ENCODE measurements at regions not wholly inside any gene's neighbourhood (a gene's known extent, or its start where the extent isn't known, plus 50 kb on each side); places are given as distances from the start of the nearest gene placed in this dataset.

- DNase-seq: no peak
- H3K4me1 ChIP-seq: no peaks in the 10 kb centered on the region
- TF ChIP-seq CTCF (IDR thresholded peaks at IDR 0.05): no peak
- no peak for TF ChIP-seq POLR2A (IDR thresholded peaks at IDR 0.05)
- WGBS, 2 donors: 100% methylated on average over 1 of the region's 1 CpG
- no peaks in the 10 kb centered on the region for H3K9me3 ChIP-seq
- H3K27ac ChIP-seq: no peak overlapping the region
- no peak overlapping the region for H3K4me3 ChIP-seq
- H3K27me3 ChIP-seq: no peaks in the 10 kb centered on the region
- intact Hi-C loops (cut with DNase I; ENCODE audit: low total_unique reads): no loop called here
- H3K36me3 ChIP-seq (ENCODE audit: low read depth, missing control alignments): no peaks in the 10 kb centered on the region
Observed at GRCh38 chr5:144004751-144005150, 165.7 kb downstream of the YIPF5 start.

GRCh38 chr5:144009116-144009515 is 161.3 kb downstream of the YIPF5 start:
- no peak overlapping the region for H3K27ac ChIP-seq
- no peak overlapping the region for H3K4me3 ChIP-seq
- no peaks in the 10 kb centered on the region for H3K27me3 ChIP-seq
- H3K4me1 ChIP-seq: no peaks in the 10 kb centered on the region
- H3K36me3 ChIP-seq (ENCODE audit: low read depth, missing control alignments): no peaks in the 10 kb centered on the region
- intact Hi-C loops (cut with DNase I; ENCODE audit: low total_unique reads): no loop called here
- H3K9me3 ChIP-seq: no peaks in the 10 kb centered on the region
- DNase-seq: no peak
- no peak for TF ChIP-seq POLR2A (IDR thresholded peaks at IDR 0.05)
- TF ChIP-seq CTCF (IDR thresholded peaks at IDR 0.05): no peak

GRCh38 chr5:144011388-144011787 is 159.1 kb downstream of the YIPF5 start:
- Histone ChIP-seq H3K27ac (no peak overlapping the region), H3K4me1 (no peaks in the 10 kb centered on the region), H3K36me3 (ENCODE audit: low read depth, missing control alignments) (no peaks in the 10 kb centered on the region), H3K27me3 (no peaks in the 10 kb centered on the region), H3K9me3 (no peaks in the 10 kb centered on the region), H3K4me3 (no peak overlapping the region)
- intact Hi-C loops (cut with DNase I; ENCODE audit: low total_unique reads): no loop called here
- no peak for DNase-seq
- TF ChIP-seq POLR2A (IDR thresholded peaks at IDR 0.05) (no peak), CTCF (IDR thresholded peaks at IDR 0.05) (no peak)

- Histone ChIP-seq H3K27ac (no peak overlapping the region), H3K36me3 (ENCODE audit: low read depth, missing control alignments) (no peaks in the 10 kb centered on the region), H3K27me3 (no peaks in the 10 kb centered on the region), H3K9me3 (no peaks in the 10 kb centered on the region), H3K4me1 (no peaks in the 10 kb centered on the region), H3K4me3 (no peak overlapping the region)
- 92 to 94% methylated on average over 2 of the region's 2 CpGs for WGBS, 2 donors
- no peak for TF ChIP-seq CTCF (IDR thresholded peaks at IDR 0.05)
- no peak for DNase-seq
- intact Hi-C loops (cut with DNase I; ENCODE audit: low total_unique reads): no loop called here
Observed at GRCh38 chr5:144013816-144014215, 156.6 kb downstream of the YIPF5 start.

- no peaks in the 10 kb centered on the region for H3K27me3 ChIP-seq
- H3K9me3 ChIP-seq: no peaks in the 10 kb centered on the region
- H3K4me3 ChIP-seq: no peak overlapping the region
- intact Hi-C loops (cut with DNase I; ENCODE audit: low total_unique reads): no loop called here
- TF ChIP-seq POLR2A (IDR thresholded peaks at IDR 0.05) (no peak), CTCF (IDR thresholded peaks at IDR 0.05) (no peak)
- no peaks in the 10 kb centered on the region for H3K36me3 ChIP-seq (ENCODE audit: low read depth, missing control alignments)
- no peaks in the 10 kb centered on the region for H3K4me1 ChIP-seq
- 69 to 74% methylated on average over 3 of the region's 3 CpGs for WGBS, 2 donors
- no peak overlapping the region for H3K27ac ChIP-seq
- no peak for DNase-seq
Observed at GRCh38 chr5:144015961-144016360, 154.5 kb downstream of the YIPF5 start.

All from testis (tissue), 2 donors.